ENCODE measurements at regions not wholly inside any gene's neighbourhood (a gene's known extent, or its start where the extent isn't known, plus 50 kb on each side); places are given as distances from the start of the nearest gene placed in this dataset.

DNA sequence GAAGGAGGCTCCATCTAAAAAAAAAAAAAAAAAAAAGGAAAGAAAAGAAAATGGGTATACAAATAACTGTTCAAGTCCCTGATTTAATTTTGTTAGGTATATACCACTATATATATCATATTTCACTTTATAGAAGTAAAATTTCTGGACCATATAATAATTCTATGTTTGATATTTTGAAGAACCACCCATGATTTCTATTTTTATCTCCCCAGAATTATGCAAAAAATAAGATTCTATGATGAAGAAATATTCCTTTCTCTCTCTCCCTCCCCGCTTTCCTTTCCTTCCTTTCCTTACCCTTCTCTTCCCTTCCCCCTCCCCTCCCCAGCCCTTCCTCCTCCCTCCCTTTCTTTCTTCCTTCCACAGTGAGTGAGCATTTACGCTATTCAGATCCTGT lies 337.5 kb upstream of the SPANXN4 start:
- intact Hi-C loops (cut with DNase I): no loop called here
- no peak overlapping the region for H3K4me3 ChIP-seq (ENCODE audit: low read length in 3 of 3)
- no peaks in the 10 kb centered on the region for H3K27me3 ChIP-seq (ENCODE audit: control insufficient read depth, insufficient read depth, low read length)
- no peaks in the 10 kb centered on the region for H3K9me3 ChIP-seq (ENCODE audit: control insufficient read depth in 2 of 3, insufficient read depth in 1 of 3, low read length in 3 of 3)
- H3K9ac ChIP-seq (ENCODE audit: low read length in 3 of 3): no peak overlapping the region
- no peak for DNase-seq
- no peak overlapping the region for H3K27ac ChIP-seq (ENCODE audit: low read depth in 2 of 2, low read length in 2 of 2)
- FAIRE-seq: no peak
- H3K4me1 ChIP-seq (ENCODE audit: control insufficient read depth in 2 of 3, insufficient read depth in 2 of 3, low read depth in 1 of 3, low read length in 3 of 3): no peaks in the 10 kb centered on the region
- no peaks in the 10 kb centered on the region for H3K36me3 ChIP-seq (ENCODE audit: control insufficient read depth in 2 of 3, insufficient read depth in 3 of 3, low read length in 3 of 3)
- TF ChIP-seq, protein P1, sequence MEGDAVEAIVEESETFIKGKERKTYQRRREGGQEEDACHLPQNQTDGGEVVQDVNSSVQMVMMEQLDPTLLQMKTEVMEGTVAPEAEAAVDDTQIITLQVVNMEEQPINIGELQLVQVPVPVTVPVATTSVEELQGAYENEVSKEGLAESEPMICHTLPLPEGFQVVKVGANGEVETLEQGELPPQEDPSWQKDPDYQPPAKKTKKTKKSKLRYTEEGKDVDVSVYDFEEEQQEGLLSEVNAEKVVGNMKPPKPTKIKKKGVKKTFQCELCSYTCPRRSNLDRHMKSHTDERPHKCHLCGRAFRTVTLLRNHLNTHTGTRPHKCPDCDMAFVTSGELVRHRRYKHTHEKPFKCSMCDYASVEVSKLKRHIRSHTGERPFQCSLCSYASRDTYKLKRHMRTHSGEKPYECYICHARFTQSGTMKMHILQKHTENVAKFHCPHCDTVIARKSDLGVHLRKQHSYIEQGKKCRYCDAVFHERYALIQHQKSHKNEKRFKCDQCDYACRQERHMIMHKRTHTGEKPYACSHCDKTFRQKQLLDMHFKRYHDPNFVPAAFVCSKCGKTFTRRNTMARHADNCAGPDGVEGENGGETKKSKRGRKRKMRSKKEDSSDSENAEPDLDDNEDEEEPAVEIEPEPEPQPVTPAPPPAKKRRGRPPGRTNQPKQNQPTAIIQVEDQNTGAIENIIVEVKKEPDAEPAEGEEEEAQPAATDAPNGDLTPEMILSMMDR (IDR thresholded peaks at IDR 0.05; ENCODE audit: borderline replicate concordance, extremely low read depth, insufficient read depth): no peak

DNA sequence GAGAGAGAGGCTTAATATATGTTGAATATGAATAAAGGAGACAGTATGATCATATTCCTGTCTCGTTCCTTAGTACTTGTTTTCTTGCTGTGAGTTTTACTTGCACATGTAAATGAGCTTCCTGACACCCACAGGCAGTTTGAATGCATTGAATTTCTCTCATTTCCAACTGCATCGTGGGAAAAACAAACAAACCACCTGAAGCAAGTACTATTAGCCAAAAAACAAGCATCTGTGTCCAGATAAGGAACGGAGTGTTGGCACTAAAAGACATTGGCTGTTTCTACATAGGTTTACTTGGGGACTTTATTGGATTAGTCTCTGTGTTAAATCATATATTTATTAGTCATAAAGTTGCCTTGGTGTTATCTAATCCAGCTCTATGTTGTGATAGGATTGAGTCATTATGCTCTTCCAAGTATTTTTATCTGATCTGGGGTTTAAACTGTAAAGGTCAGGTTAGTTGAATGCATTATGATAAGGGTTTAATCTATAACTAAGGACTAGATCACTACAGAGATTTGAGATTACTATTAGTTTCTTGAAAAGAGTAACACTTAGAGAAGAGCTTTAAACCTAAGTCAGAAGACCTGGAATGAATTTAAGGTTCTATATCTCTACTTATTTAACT lies 339.0 kb upstream of the SPANXN4 start:
- no peaks in the 10 kb centered on the region for H3K36me3 ChIP-seq (ENCODE audit: control insufficient read depth in 2 of 3, insufficient read depth in 3 of 3, low read length in 3 of 3)
- H3K27ac ChIP-seq (ENCODE audit: low read depth in 2 of 2, low read length in 2 of 2): no peak overlapping the region
- H3K4me1 ChIP-seq (ENCODE audit: control insufficient read depth in 2 of 3, insufficient read depth in 2 of 3, low read depth in 1 of 3, low read length in 3 of 3): no peaks in the 10 kb centered on the region
- TF ChIP-seq, protein P1 (IDR thresholded peaks at IDR 0.05; ENCODE audit: borderline replicate concordance, extremely low read depth, insufficient read depth): no peak
- FAIRE-seq: no peak
- H3K27me3 ChIP-seq (ENCODE audit: control insufficient read depth, insufficient read depth, low read length): no peaks in the 10 kb centered on the region
- H3K9me3 ChIP-seq (ENCODE audit: control insufficient read depth in 2 of 3, insufficient read depth in 1 of 3, low read length in 3 of 3): no peaks in the 10 kb centered on the region
- H3K4me3 ChIP-seq (ENCODE audit: low read length in 3 of 3): no peak overlapping the region
- intact Hi-C loops (cut with DNase I): no loop called here
- no peak for DNase-seq
- H3K9ac ChIP-seq (ENCODE audit: low read length in 3 of 3): no peak overlapping the region

DNA sequence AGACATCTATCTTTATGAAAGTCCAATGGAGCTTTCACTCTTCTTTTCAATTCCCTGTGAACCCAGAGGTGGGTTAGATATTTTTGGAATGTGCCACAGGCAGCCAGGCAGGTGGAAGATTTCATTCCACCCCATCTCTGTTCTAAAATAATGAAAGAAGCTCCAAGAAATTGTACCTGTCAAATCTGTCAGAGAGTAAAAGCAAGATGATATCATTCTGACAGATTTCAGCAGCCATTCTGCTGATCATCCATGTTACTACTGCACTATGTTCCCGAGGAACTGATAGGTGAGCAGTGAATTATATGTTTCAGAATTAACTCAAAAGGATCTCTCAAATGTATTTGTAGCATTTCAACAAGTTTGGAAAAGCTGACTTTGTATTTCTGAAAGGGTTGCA lies 339.5 kb upstream of the SPANXN4 start:
- DNase-seq: no peak
- no peak for FAIRE-seq
- H3K27me3 ChIP-seq (ENCODE audit: control insufficient read depth, insufficient read depth, low read length): no peaks in the 10 kb centered on the region
- intact Hi-C loops (cut with DNase I): no loop called here
- H3K36me3 ChIP-seq (ENCODE audit: control insufficient read depth in 2 of 3, insufficient read depth in 3 of 3, low read length in 3 of 3): no peaks in the 10 kb centered on the region
- no peak overlapping the region for H3K9ac ChIP-seq (ENCODE audit: low read length in 3 of 3)
- no peaks in the 10 kb centered on the region for H3K4me1 ChIP-seq (ENCODE audit: control insufficient read depth in 2 of 3, insufficient read depth in 2 of 3, low read depth in 1 of 3, low read length in 3 of 3)
- H3K27ac ChIP-seq (ENCODE audit: low read depth in 2 of 2, low read length in 2 of 2): no peak overlapping the region
- H3K9me3 ChIP-seq (ENCODE audit: control insufficient read depth in 2 of 3, insufficient read depth in 1 of 3, low read length in 3 of 3): no peaks in the 10 kb centered on the region
- no peak overlapping the region for H3K4me3 ChIP-seq (ENCODE audit: low read length in 3 of 3)
- TF ChIP-seq, protein P1 (IDR thresholded peaks at IDR 0.05; ENCODE audit: borderline replicate concordance, extremely low read depth, insufficient read depth): no peak

DNA sequence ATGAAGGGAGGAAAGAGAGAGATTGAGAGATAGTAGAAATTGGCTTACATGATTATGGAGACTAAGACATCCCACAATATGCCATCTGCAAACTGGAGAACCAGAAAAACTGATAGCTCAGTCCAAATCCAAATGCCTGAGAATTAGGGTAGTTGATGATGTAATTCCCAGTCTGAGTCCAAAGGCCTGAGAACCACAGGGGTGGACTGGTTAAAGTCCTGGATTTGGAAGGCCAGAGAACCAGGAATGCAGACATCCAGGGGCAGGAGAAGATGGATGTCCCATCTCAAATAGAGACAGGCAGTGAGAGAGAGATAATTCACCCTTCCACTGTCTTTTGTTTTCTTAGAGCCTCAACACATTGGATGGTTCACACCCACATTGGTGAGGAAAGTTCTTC lies 345.7 kb upstream of the SPANXN4 start:
- Histone ChIP-seq H3K4me1 (ENCODE audit: control insufficient read depth in 2 of 3, insufficient read depth in 2 of 3, low read depth in 1 of 3, low read length in 3 of 3) (no peaks in the 10 kb centered on the region), H3K36me3 (ENCODE audit: control insufficient read depth in 2 of 3, insufficient read depth in 3 of 3, low read length in 3 of 3) (no peaks in the 10 kb centered on the region), H3K9ac (ENCODE audit: low read length in 3 of 3) (no peak overlapping the region), H3K9me3 (ENCODE audit: control insufficient read depth in 2 of 3, insufficient read depth in 1 of 3, low read length in 3 of 3) (no peaks in the 10 kb centered on the region), H3K4me3 (ENCODE audit: low read length in 3 of 3) (no peak overlapping the region), H3K27ac (ENCODE audit: low read depth in 2 of 2, low read length in 2 of 2) (no peak overlapping the region), H3K27me3 (ENCODE audit: control insufficient read depth, insufficient read depth, low read length) (no peaks in the 10 kb centered on the region)
- FAIRE-seq: no peak
- intact Hi-C loops (cut with DNase I): no loop called here
- TF ChIP-seq, protein P1 (IDR thresholded peaks at IDR 0.05; ENCODE audit: borderline replicate concordance, extremely low read depth, insufficient read depth): no peak
- no peak for DNase-seq

All from kidney (tissue), 13 donors.